ENCODE measurements at regions not wholly inside any gene's neighbourhood (a gene's known extent, or its start where the extent isn't known, plus 50 kb on each side); places are given as distances from the start of the nearest gene placed in this dataset.

DNA sequence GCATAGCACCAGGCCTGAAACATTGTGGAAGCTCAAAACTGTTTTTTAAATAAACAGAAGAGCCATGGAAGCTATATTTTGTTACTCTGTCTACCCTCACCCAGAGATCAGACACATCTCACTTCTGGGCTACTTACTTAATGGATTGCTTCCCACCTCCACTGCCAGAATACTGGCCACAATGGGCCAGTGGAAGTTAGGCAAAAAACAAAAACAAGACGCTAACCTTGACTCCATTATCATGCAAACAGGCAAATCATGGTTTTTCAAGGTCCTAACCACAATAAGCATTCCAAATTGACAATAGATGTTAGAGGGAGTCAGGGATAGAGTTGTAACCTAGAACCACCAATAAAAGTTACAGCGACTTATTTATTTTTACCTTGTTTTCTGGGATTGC lies 52.7 kb upstream of the PTCSC3 start:
- H3K4me3 ChIP-seq = no peak overlapping the region
- H3K27me3 ChIP-seq = no peaks in the 10 kb centered on the region
- no peak for TF ChIP-seq CTCF (IDR thresholded peaks at IDR 0.05)
- TF ChIP-seq POLR2AphosphoS5 (IDR thresholded peaks at IDR 0.05) = no peak
- no peak for TF ChIP-seq EP300 (IDR thresholded peaks at IDR 0.05)
- TF ChIP-seq POLR2A (IDR thresholded peaks at IDR 0.05) = no peak
- H3K4me1 ChIP-seq = peaks cover 0 to 6% (median 3%) of the 10 kb centered on the region in 4 donors
- WGBS, 2 donors = 73 to 85% methylated on average over 2 of the region's 2 CpGs
- no peak for DNase-seq
- ATAC-seq (ENCODE audit: low FRiP score in 2 of 2) = no peak
- H3K36me3 ChIP-seq = no peaks in the 10 kb centered on the region
- peak overlapping the region in 3 of 4 donors; percentile 37 to 81 (median 80) for H3K27ac ChIP-seq
- no peaks in the 10 kb centered on the region for H3K9me3 ChIP-seq

GRCh38 chr14:36227802-36228201 lies 51.3 kb upstream of the PTCSC3 start:
- Histone ChIP-seq H3K9me3 (no peaks in the 10 kb centered on the region), H3K27ac (peak overlapping the region; percentile 55 to 86 (median 70)), H3K4me1 (peaks cover 0 to 12% (median 3%) of the 10 kb centered on the region in 4 donors), H3K36me3 (no peaks in the 10 kb centered on the region), H3K4me3 (no peak overlapping the region), H3K27me3 (no peaks in the 10 kb centered on the region)
- DNase-seq (no peak), ATAC-seq (ENCODE audit: low FRiP score in 2 of 2) (peak; percentile 50 to 90)
- WGBS, 2 donors = 15 to 20% methylated on average over 2 of the region's 2 CpGs
- TF ChIP-seq POLR2AphosphoS5 (IDR thresholded peaks at IDR 0.05) = no peak
- peak in 3 of 4 donors; percentile 1 to 92 (median 64) for TF ChIP-seq EP300 (IDR thresholded peaks at IDR 0.05)

GRCh38 chr14:36227344-36227743 lies 50.8 kb upstream of the PTCSC3 start:
- ATAC-seq (ENCODE audit: low FRiP score in 2 of 2) (peak; percentile 35 to 66), DNase-seq (no peak)
- H3K9me3 ChIP-seq = no peaks in the 10 kb centered on the region
- H3K36me3 ChIP-seq = no peaks in the 10 kb centered on the region
- TF ChIP-seq POLR2AphosphoS5 (IDR thresholded peaks at IDR 0.05) (no peak), POLR2A (IDR thresholded peaks at IDR 0.05) (peak in 1 of 4 donors; percentile 24)
- 50 to 67% methylated on average over 1 of the region's 1 CpG for WGBS, 2 donors
- H3K27ac ChIP-seq = peak overlapping the region; percentile 55 to 86 (median 68)
- no peaks in the 10 kb centered on the region for H3K27me3 ChIP-seq
- H3K4me3 ChIP-seq = no peak overlapping the region
- H3K4me1 ChIP-seq = peaks cover 0 to 12% (median 3%) of the 10 kb centered on the region in 4 donors

Small RNAs in the stretch of these regions (small RNA-seq; reads per million reads assigned to genes)
- gene RN7SKP21 = 0 reads per million in 4 donors

Data from upper lobe of left lung (tissue), 6 donors.